Activated CD4-positive, alpha-beta T cell treated with anti-CD3 and anti-CD28 coated beads, Interleukin-2, amount 50 U/mL, for 24 hours (primary cell): ENCODE measurements at regions not wholly inside any gene's neighbourhood (a gene's known extent, or its start where the extent isn't known, plus 50 kb on each side); places are given as distances from the start of the nearest gene placed in this dataset.

Source experiments
- DNase-seq, 2 donors: peaks; one replicate each; pipeline ENCODE4 v3.0.0-alpha.2; 2020; ENCODE audit warnings: low read depth in 1 of 2, low spot score in 1 of 2

DNA sequence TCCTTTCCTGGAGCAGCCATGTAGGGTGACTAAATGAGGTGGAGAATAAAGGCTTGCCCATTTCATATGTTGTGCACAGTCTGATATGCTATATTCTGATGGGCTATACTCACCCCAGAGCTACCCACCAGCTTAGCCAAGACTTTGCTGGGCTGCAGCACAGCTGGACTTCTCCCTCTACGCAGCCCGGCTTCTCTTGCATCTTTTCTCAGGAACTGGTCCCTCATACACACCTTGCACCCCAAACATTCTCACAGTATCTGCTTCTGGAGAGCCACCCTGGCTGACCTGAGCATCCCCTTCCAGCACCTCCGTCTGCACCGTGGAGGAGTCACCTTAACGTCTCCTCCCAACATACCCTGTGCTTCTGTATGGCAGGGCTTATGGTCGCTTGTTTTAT lies 150.8 kb upstream of the PMEPA1 start:
- no peak for DNase-seq

DNA sequence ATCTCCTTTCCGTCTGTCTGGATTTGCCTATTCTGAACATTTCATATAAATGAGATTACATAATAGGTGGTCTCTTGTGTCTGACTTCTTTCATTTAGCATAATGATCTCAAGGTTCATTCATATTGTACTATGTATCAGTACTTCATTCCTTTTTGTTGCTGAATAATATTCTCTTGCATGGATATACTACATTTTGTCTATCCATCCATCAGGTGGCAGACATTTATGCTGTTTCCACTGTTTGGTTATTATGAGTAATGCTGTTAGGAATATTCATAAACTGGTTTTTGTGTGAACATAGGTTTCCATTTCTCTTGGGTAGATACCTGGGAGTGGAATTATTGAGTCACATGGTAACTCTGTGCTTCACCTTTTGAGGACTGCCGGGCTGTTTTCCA lies 148.2 kb upstream of the PMEPA1 start:
- DNase-seq: no peak

DNA sequence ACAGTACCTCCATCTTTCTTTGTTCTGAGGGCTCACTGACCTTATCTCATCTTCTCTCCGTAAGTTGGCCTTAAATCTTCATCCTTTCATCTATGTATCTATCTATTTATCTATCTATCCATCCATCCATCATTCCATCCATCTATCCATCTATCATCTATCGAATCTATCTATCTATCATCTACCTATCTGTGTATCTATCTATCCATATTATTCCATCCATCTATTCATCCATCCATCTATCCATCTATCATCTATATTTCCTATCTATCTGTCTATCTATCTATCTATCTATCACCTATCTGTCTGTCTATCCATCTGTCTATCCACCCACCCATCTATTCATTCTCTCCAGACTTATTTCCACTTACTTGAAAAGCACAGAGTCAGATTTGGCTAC lies 147.3 kb upstream of the PMEPA1 start:
- DNase-seq: no peak

DNA sequence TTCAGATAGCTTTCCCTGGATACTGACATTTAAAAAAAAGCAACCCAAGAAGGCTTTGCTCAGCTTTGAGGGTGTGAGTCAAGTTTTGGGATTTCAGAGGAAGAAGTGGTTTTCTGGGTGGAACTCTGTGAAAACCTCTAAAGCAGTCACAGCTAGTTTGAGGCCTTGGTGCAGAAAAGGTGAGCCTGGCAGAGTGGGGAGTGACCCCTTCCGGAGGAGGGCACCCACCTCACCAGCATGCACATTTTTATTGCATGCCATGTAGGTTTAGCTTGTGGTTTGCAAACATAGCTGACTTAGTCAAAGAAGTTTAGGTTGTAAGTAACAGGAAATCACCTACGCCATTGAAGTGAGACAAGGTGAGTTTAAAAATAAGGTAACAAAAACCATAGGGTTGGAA lies 146.8 kb upstream of the PMEPA1 start:
- DNase-seq: no peak

- DNase-seq: no peak
These were observed 142.0 kb upstream of the PMEPA1 start for GRCh38 chr20:57851796-57852195.

DNA sequence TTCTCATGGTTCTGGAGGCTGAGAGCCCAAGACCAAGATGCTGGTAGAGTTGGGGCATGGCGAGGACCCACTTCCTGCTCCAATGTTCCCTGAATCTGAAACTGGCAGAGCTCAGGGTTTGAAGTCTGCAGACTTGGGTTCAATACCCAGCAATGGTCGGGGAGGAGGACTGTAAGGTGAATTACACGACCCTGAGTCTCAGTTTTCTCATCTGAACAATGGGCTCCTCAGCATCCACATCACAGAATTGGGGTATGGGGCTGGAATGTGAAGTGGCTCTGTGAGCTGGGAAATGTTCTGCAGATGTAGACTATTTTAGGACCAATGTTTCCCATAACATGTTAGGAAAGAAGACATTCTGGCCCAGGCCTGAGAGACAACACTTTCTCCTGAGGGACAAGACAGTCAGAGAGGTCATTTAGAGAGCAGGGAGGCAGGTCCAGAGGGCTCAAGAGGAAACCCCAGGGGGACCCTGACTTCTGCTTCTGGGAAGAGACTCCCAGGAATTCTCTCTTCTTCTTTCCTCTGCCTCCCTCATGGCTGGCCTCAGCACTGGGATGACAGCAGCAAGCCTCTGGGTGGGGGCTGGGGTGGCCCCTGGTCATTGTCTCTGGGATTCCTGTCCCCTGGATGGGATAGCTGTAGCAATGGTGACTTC lies 141.3 kb upstream of the PMEPA1 start:
- DNase-seq: no peak

GRCh38 chr20:57849521-57850215 lies 139.9 kb upstream of the PMEPA1 start:
- DNase-seq: no peak

DNA sequence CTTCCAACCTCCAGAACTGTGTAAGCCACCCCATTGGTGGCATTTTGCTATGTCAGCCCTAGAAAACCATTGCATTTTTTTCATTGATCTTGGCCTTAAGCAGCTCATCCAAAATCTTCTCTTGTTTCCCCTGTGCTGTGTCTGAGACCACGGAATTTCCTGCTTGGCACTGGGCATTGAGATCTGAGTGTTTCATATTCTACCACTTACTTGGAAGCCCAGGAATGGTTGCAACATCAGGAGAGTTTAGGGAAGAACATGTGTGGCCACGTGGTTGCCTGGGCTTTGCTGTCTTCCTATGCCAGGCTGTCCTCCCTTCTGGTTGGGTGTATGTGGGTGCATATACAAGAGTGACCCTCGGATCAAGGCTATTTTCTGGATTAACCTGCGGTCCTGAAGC lies 139.3 kb upstream of the PMEPA1 start:
- DNase-seq: no peak

DNA sequence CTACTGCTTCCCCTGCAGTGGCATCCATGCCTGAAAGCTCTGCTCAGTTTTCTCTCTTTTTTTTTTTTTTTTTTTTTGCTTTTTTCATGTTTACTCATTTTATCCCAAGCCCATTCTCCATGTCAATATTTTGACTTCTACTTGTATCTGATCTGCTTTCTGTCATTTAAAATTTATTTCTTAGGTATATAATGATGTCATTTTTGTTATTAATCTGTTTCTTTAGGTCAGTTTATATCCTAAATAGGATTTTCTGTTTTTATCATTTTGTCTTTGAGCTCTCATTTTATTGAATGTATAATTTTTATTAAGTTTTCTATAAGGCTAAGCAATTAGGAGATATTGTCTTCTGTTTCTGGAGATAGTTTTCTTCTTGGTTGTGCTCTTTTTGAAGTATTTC lies 138.5 kb upstream of the PMEPA1 start:
- DNase-seq: no peak

GRCh38 chr20:57847104-57847503 lies 137.3 kb upstream of the PMEPA1 start:
- no peak for DNase-seq

- no peak for DNase-seq
These were observed 135.1 kb upstream of the PMEPA1 start for GRCh38 chr20:57844626-57845596.

GRCh38 chr20:57843941-57844625 lies 134.3 kb upstream of the PMEPA1 start:
- DNase-seq: no peak

- DNase-seq: no peak
These were observed 132.9 kb upstream of the PMEPA1 start for GRCh38 chr20:57842720-57843119.

DNA sequence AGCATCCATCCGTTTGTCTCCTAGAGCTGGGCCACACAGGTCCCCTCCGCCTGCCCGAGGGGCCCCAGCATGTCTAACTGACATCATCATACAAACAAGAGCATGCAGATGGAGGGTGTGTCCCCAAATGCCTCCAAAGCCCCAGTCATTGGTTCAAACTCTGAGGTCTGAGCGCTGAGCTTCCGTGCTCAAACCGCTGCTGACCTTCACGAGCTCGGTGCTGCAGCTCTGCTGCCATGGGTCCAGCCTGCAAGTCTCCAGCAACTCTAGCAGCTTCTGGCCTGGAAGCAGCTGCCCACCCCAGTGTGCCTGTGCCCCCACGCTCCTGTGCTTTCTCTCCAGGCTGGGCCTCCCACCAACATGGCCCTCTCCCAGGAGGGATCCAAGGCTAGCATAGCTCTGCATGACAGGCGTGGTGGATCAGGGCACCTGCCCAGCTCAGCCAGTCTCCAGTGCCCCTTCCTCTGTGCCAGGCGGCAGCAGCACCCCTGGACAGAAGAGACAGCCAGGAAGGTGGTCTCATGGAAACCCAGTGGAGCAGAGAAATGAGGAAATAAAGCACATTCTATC lies 131.6 kb upstream of the PMEPA1 start:
- no peak for DNase-seq

DNA sequence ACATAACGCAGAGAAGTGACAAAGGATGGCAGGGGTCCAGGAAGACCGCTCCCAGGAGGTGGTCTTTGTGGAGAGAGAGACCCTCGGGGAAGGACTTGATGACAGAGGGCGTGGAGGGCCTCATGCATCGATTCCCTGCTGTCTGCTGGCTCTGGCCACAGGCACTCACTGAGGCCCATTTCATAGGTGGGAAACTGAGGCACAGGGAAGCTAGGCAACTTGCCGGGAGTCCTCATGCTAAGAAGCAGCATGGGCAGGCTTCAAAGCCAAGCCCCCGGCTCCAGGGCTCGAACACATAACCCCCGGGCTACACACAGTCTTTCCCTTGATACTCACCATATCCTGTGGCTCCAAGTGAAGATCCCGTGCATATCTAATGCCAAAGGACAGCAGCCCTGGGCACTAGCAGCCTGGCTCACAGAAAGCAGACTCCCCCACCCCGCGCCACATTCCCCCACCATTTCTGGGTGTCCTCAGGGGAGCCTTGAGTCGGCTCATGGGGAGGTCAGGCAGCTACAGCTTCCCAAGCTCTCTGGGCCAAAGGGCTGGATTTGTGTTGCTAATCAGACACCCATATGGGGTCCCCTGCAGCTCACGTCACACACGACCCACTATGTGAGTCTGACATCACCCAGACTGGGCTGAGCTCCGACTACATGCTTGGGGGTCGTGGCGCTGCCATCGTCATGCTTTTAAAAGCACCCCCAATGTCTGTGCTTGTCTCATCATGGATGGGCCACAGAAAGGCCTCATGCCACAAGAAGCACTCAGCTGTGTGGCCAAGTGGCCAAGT lies 130.9 kb upstream of the PMEPA1 start:
- no peak for DNase-seq

- DNase-seq: no peak
These were observed 130.3 kb upstream of the PMEPA1 start for GRCh38 chr20:57840066-57840465.

DNA sequence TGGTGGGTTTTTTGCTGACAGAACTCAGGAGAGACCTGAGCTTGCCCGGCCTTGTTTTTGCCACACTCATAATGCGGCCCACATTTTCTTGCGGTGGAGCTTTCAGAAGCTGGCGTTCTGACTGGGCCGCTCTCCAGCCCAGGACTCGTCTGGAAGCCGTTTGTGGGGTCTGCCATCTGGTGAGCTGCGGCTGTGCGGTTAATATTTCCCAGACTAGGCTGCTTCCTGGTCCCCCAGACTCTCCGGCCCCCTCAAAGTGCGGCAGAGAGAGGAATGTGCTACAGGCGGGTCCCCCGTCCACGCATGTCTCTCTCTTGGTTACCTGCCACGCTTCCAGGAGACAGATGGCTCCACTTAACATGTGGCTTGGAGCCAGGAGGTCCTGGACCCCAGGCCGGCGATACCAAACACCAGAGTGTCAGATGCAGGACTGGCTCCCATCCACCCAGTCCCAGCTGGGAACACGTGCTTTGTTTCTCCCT lies 128.9 kb upstream of the PMEPA1 start:
- no peak for DNase-seq

- no peak for DNase-seq
These were observed 127.6 kb upstream of the PMEPA1 start for GRCh38 chr20:57837208-57838035.
